NB4 (cell line): ENCODE measurements at regions not wholly inside any gene's neighbourhood (a gene's known extent, or its start where the extent isn't known, plus 50 kb on each side); places are given as distances from the start of the nearest gene placed in this dataset.

ENCODE experiments used
- DNase-seq: peaks from one replicate; pipeline ENCODE4 v3.0.0; 2010; ENCODE audit warnings: low read depth
- H3K4me3 ChIP-seq: one replicate; pipeline ENCODE4 v1.5.1; 2011; ENCODE audit warnings: mild to moderate bottlenecking, low read depth, low read length, moderate library complexity
- MYC ChIP-seq: IDR thresholded peaks from 2 replicates; pipeline ENCODE4 v1.6.1; 2011; ENCODE audit warnings: low read depth, low read length
- POLR2A ChIP-seq: IDR thresholded peaks from 2 replicates; pipeline ENCODE4 v1.6.1; 2011; ENCODE audit warnings: mild to moderate bottlenecking; ENCODE audit not compliant: insufficient read length; ENCODE audit errors: extremely low read depth
- TF ChIP-seq, protein P1 (sequence below): IDR thresholded peaks from 2 replicates; pipeline ENCODE4 v1.6.1; 2011; ENCODE audit warnings: low read depth, low read length
- TF ChIP-seq, protein P2 (sequence below): IDR thresholded peaks from one replicate; pipeline ENCODE4 v1.5.1; 2012; ENCODE audit warnings: low read depth, low read length

GRCh38 chr20:11375966-11376365 lies 541.7 kb upstream of the BTBD3 start:
- DNase-seq: no peak
- TF ChIP-seq MYC: no peak
- TF ChIP-seq, protein P1, sequence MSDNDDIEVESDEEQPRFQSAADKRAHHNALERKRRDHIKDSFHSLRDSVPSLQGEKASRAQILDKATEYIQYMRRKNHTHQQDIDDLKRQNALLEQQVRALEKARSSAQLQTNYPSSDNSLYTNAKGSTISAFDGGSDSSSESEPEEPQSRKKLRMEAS: no peak
- TF ChIP-seq, protein P2, sequence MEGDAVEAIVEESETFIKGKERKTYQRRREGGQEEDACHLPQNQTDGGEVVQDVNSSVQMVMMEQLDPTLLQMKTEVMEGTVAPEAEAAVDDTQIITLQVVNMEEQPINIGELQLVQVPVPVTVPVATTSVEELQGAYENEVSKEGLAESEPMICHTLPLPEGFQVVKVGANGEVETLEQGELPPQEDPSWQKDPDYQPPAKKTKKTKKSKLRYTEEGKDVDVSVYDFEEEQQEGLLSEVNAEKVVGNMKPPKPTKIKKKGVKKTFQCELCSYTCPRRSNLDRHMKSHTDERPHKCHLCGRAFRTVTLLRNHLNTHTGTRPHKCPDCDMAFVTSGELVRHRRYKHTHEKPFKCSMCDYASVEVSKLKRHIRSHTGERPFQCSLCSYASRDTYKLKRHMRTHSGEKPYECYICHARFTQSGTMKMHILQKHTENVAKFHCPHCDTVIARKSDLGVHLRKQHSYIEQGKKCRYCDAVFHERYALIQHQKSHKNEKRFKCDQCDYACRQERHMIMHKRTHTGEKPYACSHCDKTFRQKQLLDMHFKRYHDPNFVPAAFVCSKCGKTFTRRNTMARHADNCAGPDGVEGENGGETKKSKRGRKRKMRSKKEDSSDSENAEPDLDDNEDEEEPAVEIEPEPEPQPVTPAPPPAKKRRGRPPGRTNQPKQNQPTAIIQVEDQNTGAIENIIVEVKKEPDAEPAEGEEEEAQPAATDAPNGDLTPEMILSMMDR: no peak
- no peak for TF ChIP-seq POLR2A
- H3K4me3 ChIP-seq: no peak overlapping the region

GRCh38 chr20:11376420-11376819 lies 541.3 kb upstream of the BTBD3 start:
- no peak overlapping the region for H3K4me3 ChIP-seq
- TF ChIP-seq MYC: no peak
- TF ChIP-seq, protein P1: no peak
- TF ChIP-seq, protein P2: no peak
- TF ChIP-seq POLR2A: no peak
- DNase-seq: no peak

DNA sequence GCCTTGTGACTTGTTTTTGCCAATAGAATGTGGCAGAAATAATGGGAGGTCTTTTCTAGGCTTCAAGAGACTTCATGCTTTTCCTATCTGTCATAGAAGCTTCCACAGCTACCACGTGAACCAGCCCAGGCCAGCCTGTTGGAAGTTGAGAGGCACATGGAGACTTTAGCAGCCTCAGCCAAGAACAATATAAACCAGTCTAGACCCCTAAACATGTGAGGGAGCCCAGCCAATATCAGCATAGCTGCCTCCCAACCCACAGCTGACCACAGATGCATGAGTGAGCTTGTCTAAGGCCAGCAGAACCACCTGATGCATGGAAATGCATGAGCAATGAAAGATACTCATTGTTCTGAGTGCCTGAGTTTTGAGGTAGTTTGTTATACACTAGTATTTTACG lies 540.7 kb upstream of the BTBD3 start:
- no peak for DNase-seq

DNA sequence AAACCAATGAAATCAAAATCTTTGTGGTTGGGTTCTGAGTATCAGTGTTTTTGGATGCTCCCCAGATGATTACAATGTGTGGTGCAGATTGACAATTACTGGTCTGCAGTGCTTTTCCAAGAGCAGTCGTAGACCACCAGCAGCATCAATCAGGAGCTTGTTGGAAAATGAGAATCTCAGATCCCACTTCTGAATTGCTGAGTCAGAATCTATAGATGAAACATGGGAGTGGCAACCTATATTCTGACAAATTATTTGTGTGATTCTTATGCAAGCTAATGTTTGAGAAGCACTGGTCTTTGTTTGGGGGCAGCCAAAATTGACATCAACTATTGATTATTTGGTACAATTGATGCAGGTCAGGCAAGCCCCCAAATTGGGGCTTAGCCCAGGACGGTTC lies 539.9 kb upstream of the BTBD3 start:
- no peak for DNase-seq
- no peak for TF ChIP-seq MYC
- TF ChIP-seq, protein P2: no peak
- TF ChIP-seq, protein P1: no peak
- no peak for TF ChIP-seq POLR2A
- no peak overlapping the region for H3K4me3 ChIP-seq

More for the DNA sequence above, 540.7 kb upstream of the BTBD3 start:
- TF ChIP-seq POLR2A (no peak), MYC (no peak)
- H3K4me3 ChIP-seq: no peak overlapping the region

DNA sequence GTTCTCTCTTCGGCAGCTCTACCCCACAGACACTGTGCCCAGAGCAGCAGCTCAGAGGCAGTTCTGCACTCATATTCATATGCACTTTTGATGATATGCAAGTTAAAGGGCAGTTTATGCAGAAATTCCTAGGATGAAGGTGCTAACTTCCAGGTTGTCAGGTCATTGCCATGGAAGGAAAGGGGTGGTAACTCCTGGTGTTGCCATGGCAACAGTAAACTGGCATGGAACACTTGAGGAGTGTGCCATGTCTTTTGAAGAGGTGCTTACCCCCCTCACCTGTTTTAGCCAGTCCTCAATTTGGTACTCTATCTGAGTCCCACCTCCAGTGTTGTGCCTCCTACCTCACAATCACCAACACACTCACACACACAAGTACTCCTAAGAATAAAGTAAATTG lies 539.4 kb upstream of the BTBD3 start:
- no peak overlapping the region for H3K4me3 ChIP-seq
- no peak for DNase-seq
- TF ChIP-seq POLR2A (no peak), MYC (no peak)
- TF ChIP-seq, protein P1: no peak
- TF ChIP-seq, protein P2: no peak

DNA sequence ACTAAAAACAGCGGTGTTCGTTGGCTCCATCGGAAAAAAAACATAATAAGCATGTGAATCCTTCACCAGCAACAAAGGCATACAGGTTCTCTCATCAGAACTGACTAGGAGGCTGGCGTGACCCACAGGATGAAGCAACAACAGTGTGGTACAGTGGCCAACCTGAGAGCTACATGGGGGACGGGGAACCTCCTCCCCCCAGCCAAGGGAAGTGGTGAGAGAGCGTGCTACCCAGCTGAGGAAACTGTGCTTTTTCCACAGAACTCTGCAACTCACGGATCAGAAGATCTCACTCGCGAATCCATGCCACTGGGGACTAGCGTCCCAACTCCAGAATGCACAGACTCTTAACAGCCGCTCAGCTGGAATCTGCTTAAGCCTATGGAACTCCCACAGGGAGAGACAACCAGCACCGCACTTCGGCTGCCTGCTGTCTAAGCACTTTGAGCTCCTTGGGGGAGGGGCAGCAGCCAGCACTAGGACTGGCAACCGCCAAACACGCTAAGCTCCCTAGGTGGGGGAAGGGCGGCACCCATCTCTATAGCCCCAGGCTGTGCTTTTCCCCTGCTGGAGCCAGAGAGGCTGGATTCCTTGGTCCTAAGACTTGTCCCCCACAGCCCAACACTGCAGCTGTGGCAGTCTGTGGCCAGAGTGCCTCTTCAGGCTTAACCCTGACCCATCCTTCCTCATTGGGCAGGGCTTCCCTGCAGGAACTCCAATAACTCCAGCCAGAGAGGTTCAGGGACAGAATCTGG lies 538.3 kb upstream of the BTBD3 start:
- H3K4me3 ChIP-seq: peak overlapping the region; percentile 54
- TF ChIP-seq MYC: no peak

GRCh38 chr20:11380283-11380682 lies 537.4 kb upstream of the BTBD3 start:
- TF ChIP-seq POLR2A: no peak
- no peak for TF ChIP-seq MYC
- TF ChIP-seq, protein P2: no peak
- TF ChIP-seq, protein P1: no peak
- DNase-seq: no peak
- H3K4me3 ChIP-seq: no peak overlapping the region

More for the DNA sequence above, 538.3 kb upstream of the BTBD3 start:
- peak; percentile 81 for DNase-seq
